Trophoblast cell (in vitro differentiated cells and primary cell): ENCODE measurements at regions not wholly inside any gene's neighbourhood (a gene's known extent, or its start where the extent isn't known, plus 50 kb on each side); places are given as distances from the start of the nearest gene placed in this dataset.
A peak's percentile ranks its signal among the peaks of the same experiment; 100 is the strongest.
"Not testable (repeated sequence)": the region's sequence is repeated elsewhere in the genome, so short reads cannot be mapped to it uniquely, and the experiment has no call there.

Experiments
- DNase-seq, 2 donors: peaks; one replicate each; pipeline ENCODE4 v3.0.0-alpha.2; 2016
- H2AFZ ChIP-seq: 2 replicates; pipeline ENCODE4 v1.6.1; 2013; ENCODE audit warnings: low read length, moderate library complexity, mild to moderate bottlenecking; ENCODE audit not compliant: insufficient read depth, poor library complexity
- H2AK5ac ChIP-seq: 2 replicates; pipeline ENCODE4 v1.6.1; 2013; ENCODE audit warnings: mild to moderate bottlenecking, low read length
- H2BK120ac ChIP-seq: 2 replicates; pipeline ENCODE4 v1.6.1; 2013; ENCODE audit warnings: low read length, mild to moderate bottlenecking, moderate library complexity; ENCODE audit not compliant: insufficient read depth, poor library complexity
- H2BK12ac ChIP-seq: 2 replicates; pipeline ENCODE4 v1.6.1; 2013; ENCODE audit warnings: mild to moderate bottlenecking, low read length, moderate library complexity
- H2BK5ac ChIP-seq: 2 replicates; pipeline ENCODE4 v1.6.1; 2013; ENCODE audit warnings: low read length, low read depth, moderate library complexity, mild to moderate bottlenecking; ENCODE audit not compliant: poor library complexity
- H3K14ac ChIP-seq: 2 replicates; pipeline ENCODE4 v1.6.1; 2013; ENCODE audit warnings: mild to moderate bottlenecking, low read length
- H3K18ac ChIP-seq: 2 replicates; pipeline ENCODE4 v1.6.1; 2013; ENCODE audit warnings: mild to moderate bottlenecking, low read length
- H3K23ac ChIP-seq: 2 replicates; pipeline ENCODE4 v1.6.1; 2013; ENCODE audit warnings: low read length
- H3K27ac ChIP-seq: 2 replicates; pipeline ENCODE4 v1.5.1; 2013; ENCODE audit warnings: low read depth, mild to moderate bottlenecking, inconsistent platforms, low read length, moderate library complexity
- H3K27me3 ChIP-seq: 2 replicates; pipeline ENCODE4 v1.6.1; 2013; ENCODE audit warnings: inconsistent platforms, mild to moderate bottlenecking, low read length, moderate library complexity; ENCODE audit not compliant: insufficient read depth
- H3K36me3 ChIP-seq, 2 experiments: 1 replicate in 1 of 2; 2 replicates in 1 of 2; pipeline ENCODE4 v1.6.1; 2013; ENCODE audit warnings: low read length in 2 of 2, mild to moderate bottlenecking in 2 of 2, moderate library complexity in 1 of 2; ENCODE audit not compliant: insufficient read depth in 2 of 2, control insufficient read depth in 1 of 2
- H3K4ac ChIP-seq: 2 replicates; pipeline ENCODE4 v1.6.1; 2013; ENCODE audit warnings: low read depth, mild to moderate bottlenecking, low read length, moderate library complexity
- H3K4me1 ChIP-seq, 2 experiments: 1 replicate in 1 of 2; 2 replicates in 1 of 2; pipeline ENCODE4 v1.6.1; 2013; ENCODE audit warnings: low read length in 2 of 2, mild to moderate bottlenecking in 2 of 2, moderate library complexity in 1 of 2; ENCODE audit not compliant: insufficient read depth in 2 of 2, control insufficient read depth in 1 of 2
- H3K4me2 ChIP-seq: 2 replicates; pipeline ENCODE4 v1.6.1; 2013; ENCODE audit warnings: inconsistent platforms, mild to moderate bottlenecking, low read length, moderate library complexity
- H3K4me3 ChIP-seq: 2 replicates; pipeline ENCODE4 v1.5.1; 2013; ENCODE audit warnings: mild to moderate bottlenecking, low read depth, low read length, inconsistent platforms
- H3K79me1 ChIP-seq: one replicate; pipeline ENCODE4 v1.6.1; 2013; ENCODE audit warnings: low read length
- H3K79me2 ChIP-seq: 2 replicates; pipeline ENCODE4 v1.6.1; 2013; ENCODE audit warnings: low read length, mild to moderate bottlenecking; ENCODE audit not compliant: control insufficient read depth, insufficient read depth, poor library complexity
- H3K9ac ChIP-seq: 2 replicates; pipeline ENCODE4 v1.6.1; 2013; ENCODE audit warnings: mild to moderate bottlenecking, low read length
- H3K9me3 ChIP-seq: 2 replicates; pipeline ENCODE4 v1.6.1; 2013; ENCODE audit warnings: low read depth, mild to moderate bottlenecking, control low read depth, inconsistent platforms, low read length; ENCODE audit not compliant: insufficient read depth
- H4K12ac ChIP-seq: 2 replicates; pipeline ENCODE4 v1.6.1; 2013; ENCODE audit warnings: low read depth, mild to moderate bottlenecking, low read length, moderate library complexity
- H4K8ac ChIP-seq: 2 replicates; pipeline ENCODE4 v1.6.1; 2013; ENCODE audit warnings: low read depth, mild to moderate bottlenecking, low read length, moderate library complexity
- H4K91ac ChIP-seq: one replicate; pipeline ENCODE4 v1.6.1; 2013; ENCODE audit warnings: low read depth, mild to moderate bottlenecking, low read length, moderate library complexity
- WGBS: extraction: QIAGEN DNeasy Blood & Tissue Kit; methylation state at CpG from one replicate; pipeline ENCODE4 v1.1.7; 2013; ENCODE audit warnings: missing lambda C conversion rate; ENCODE audit not compliant: insufficient read length, insufficient coverage; ENCODE audit errors: extremely low coverage; 5-methylcytosine and 5-hydroxymethylcytosine counted together

GRCh38 chr5:116718317-116718716, 143.7 kb upstream of the SEMA6A start:
- no peaks in the 10 kb centered on the region for H3K9me3 ChIP-seq

DNA sequence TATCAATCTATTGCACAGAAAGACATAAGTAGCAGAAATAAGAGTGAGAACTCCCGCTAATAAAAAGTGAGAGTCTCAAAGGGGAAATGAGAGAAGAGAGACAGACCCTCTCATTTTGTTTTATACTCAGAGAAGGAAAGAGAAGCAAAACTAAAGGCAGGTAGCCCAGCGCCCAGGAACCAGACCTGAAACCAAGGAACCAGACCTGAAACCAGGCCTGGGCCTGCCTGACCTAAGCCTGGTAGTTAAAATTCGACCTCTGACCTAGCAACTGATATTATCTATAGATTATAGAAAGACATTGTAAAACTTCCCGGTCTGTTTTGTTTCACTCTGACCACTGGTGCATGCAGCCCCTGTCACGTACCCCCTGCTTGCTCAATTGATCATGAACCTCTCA, 134.5 kb upstream of the SEMA6A start:
- Histone ChIP-seq H3K36me3 (no peaks in the 10 kb centered on the region), H3K4me1 (peaks cover 4 to 13% of the 10 kb centered on the region in 2 experiments), H3K4me3 (no peak overlapping the region), H2BK120ac (peak overlapping the region; percentile 83), H3K18ac (no peak overlapping the region), H3K79me1 (peaks cover 28% of the 10 kb centered on the region), H3K27ac (peak overlapping the region; percentile 87), H2BK5ac (peak overlapping the region; percentile 96), H3K79me2 (peaks cover 2% of the 10 kb centered on the region), H3K27me3 (no peaks in the 10 kb centered on the region), H2AK5ac (no peak overlapping the region), H3K4ac (no peak overlapping the region), H3K4me2 (no peak overlapping the region), H3K9ac (no peak overlapping the region), H4K91ac (peak overlapping the region; percentile 77), H4K12ac (peak overlapping the region; percentile 62), H3K14ac (peak overlapping the region; percentile 77), H2AFZ (no peak overlapping the region), H3K9me3 (no peaks in the 10 kb centered on the region), H3K23ac (no peak overlapping the region), H2BK12ac (peak overlapping the region; percentile 40), H4K8ac (peak overlapping the region; percentile 79)
- DNase-seq, result no peak
- WGBS, result no CpG with 5 or more reads among the region's 5 CpGs

More at GRCh38 chr5:116718317-116718716, 143.7 kb upstream of the SEMA6A start:
- Histone ChIP-seq H3K4me3 (no peak overlapping the region), H3K27me3 (no peaks in the 10 kb centered on the region), H3K79me2 (no peaks in the 10 kb centered on the region), H3K18ac (no peak overlapping the region), H4K91ac (no peak overlapping the region), H3K4me1 (no peaks in the 10 kb centered on the region), H2AFZ (no peak overlapping the region), H2AK5ac (no peak overlapping the region), H3K4me2 (no peak overlapping the region), H3K79me1 (no peaks in the 10 kb centered on the region), H3K23ac (no peak overlapping the region), H2BK120ac (no peak overlapping the region), H3K14ac (no peak overlapping the region), H3K9ac (no peak overlapping the region), H2BK5ac (no peak overlapping the region), H4K8ac (no peak overlapping the region), H3K27ac (no peak overlapping the region), H2BK12ac (no peak overlapping the region), H4K12ac (no peak overlapping the region), H3K36me3 (no peaks in the 10 kb centered on the region), H3K4ac (no peak overlapping the region)
- DNase-seq, result no peak

GRCh38 chr5:116705121-116705519, 130.5 kb upstream of the SEMA6A start:
- not testable (repeated sequence) for H3K14ac ChIP-seq, H3K79me2 ChIP-seq, DNase-seq, H4K12ac ChIP-seq, H2AFZ ChIP-seq, H3K36me3 ChIP-seq, H3K4me3 ChIP-seq, H2BK5ac ChIP-seq, H2BK12ac ChIP-seq, H3K27me3 ChIP-seq, H3K9me3 ChIP-seq, H4K91ac ChIP-seq, H2AK5ac ChIP-seq, H3K4me2 ChIP-seq, H2BK120ac ChIP-seq, H4K8ac ChIP-seq, H3K23ac ChIP-seq, H3K18ac ChIP-seq, H3K9ac ChIP-seq, H3K4ac ChIP-seq
- Histone ChIP-seq H3K79me1 (peaks cover 38% of the 10 kb centered on the region), H3K4me1 (peaks cover 4 to 11% of the 10 kb centered on the region in 2 experiments), H3K27ac (peak overlapping the region; percentile 95)
- WGBS, result 100% methylated on average over 2 of the region's 3 CpGs

- H3K27ac ChIP-seq, result no peak overlapping the region
- no peak overlapping the region for H2AFZ ChIP-seq
- H2BK5ac ChIP-seq, result no peak overlapping the region
- H3K4me3 ChIP-seq, result no peak overlapping the region
- no peak for DNase-seq
- no peak overlapping the region for H3K4ac ChIP-seq
- no peaks in the 10 kb centered on the region for H3K79me2 ChIP-seq
- no peak overlapping the region for H4K8ac ChIP-seq
- H3K79me1 ChIP-seq, result peaks cover 35% of the 10 kb centered on the region
- no peak overlapping the region for H4K12ac ChIP-seq
- H3K4me2 ChIP-seq, result no peak overlapping the region
- H3K36me3 ChIP-seq, result no peaks in the 10 kb centered on the region
- H2BK12ac ChIP-seq, result no peak overlapping the region
- no CpG with 5 or more reads among the region's 5 CpGs for WGBS
- no peak overlapping the region for H2AK5ac ChIP-seq
- H4K91ac ChIP-seq, result no peak overlapping the region
- H3K9ac ChIP-seq, result no peak overlapping the region
- H2BK120ac ChIP-seq, result no peak overlapping the region
- peaks cover 4 to 9% of the 10 kb centered on the region in 2 experiments for H3K4me1 ChIP-seq
- no peaks in the 10 kb centered on the region for H3K9me3 ChIP-seq
- H3K23ac ChIP-seq, result no peak overlapping the region
- no peaks in the 10 kb centered on the region for H3K27me3 ChIP-seq
- H3K18ac ChIP-seq, result no peak overlapping the region
- H3K14ac ChIP-seq, result no peak overlapping the region
These were observed 129.3 kb upstream of the SEMA6A start for GRCh38 chr5:116703941-116704340.
